Neural cell (in vitro differentiated cells): ENCODE measurements at regions not wholly inside any gene's neighbourhood (a gene's known extent, or its start where the extent isn't known, plus 50 kb on each side); places are given as distances from the start of the nearest gene placed in this dataset.

Experiments
- H2AFZ ChIP-seq: fragments of 200-600, 300-800 bp; sonication (generic), shearing (Covaris generic); 2 replicates; pipeline ENCODE4 v1.6.0; 2014; ENCODE audit warnings: low read depth, mild to moderate bottlenecking, antibody characterized with exemption, low read length, moderate library complexity
- H3F3A ChIP-seq: fragments of 200-600 bp; shearing (Covaris generic); 2 replicates; pipeline ENCODE4 v1.6.1; 2016; ENCODE audit warnings: mild to moderate bottlenecking, moderate library complexity, mixed read lengths, antibody characterized with exemption, low read length; ENCODE audit not compliant: insufficient read depth, poor library complexity, severe bottlenecking
- H3K27ac ChIP-seq: fragments of 200-600, 300-800 bp; sonication (generic), shearing (Covaris generic); 2 replicates; pipeline ENCODE4 v1.5.1; 2014; ENCODE audit warnings: mild to moderate bottlenecking, low read length, moderate library complexity
- H3K27me3 ChIP-seq: fragments of 300-800, 200-600 bp; sonication (generic), shearing (Covaris generic); 2 replicates; pipeline ENCODE4 v1.6.0; 2014; ENCODE audit warnings: mild to moderate bottlenecking, low read depth, low read length, moderate library complexity; ENCODE audit not compliant: insufficient read depth
- H3K36me3 ChIP-seq: fragments of 300-800, 200-600 bp; sonication (generic), shearing (Covaris generic); 2 replicates; pipeline ENCODE4 v1.5.1; 2014; ENCODE audit warnings: mild to moderate bottlenecking, antibody characterized with exemption, low read length, moderate library complexity; ENCODE audit not compliant: insufficient read depth
- H3K4me2 ChIP-seq: fragments of 300-800, 200-600 bp; sonication (generic), shearing (Covaris generic); 2 replicates; pipeline ENCODE4 v1.6.0; 2014; ENCODE audit warnings: mild to moderate bottlenecking, low read length
- H3K4me3 ChIP-seq: fragments of 300-800, 200-600 bp; sonication (generic), shearing (Covaris generic); 2 replicates; pipeline ENCODE4 v1.5.1; 2014; ENCODE audit warnings: mild to moderate bottlenecking, low read length, moderate library complexity
- H3K79me2 ChIP-seq: fragments of 200-600 bp; shearing (Covaris generic); replicated peaks from 2 replicates; pipeline ENCODE4 v1.6.0; 2014; ENCODE audit warnings: mild to moderate bottlenecking, low read length, moderate library complexity; ENCODE audit not compliant: insufficient read depth
- H3K9ac ChIP-seq: fragments of 300-800, 200-600 bp; sonication (generic), shearing (Covaris generic); 2 replicates; pipeline ENCODE4 v1.6.1; 2016; ENCODE audit warnings: mild to moderate bottlenecking, low read length, mixed read lengths
- H3K9me2 ChIP-seq: fragments of 200-600 bp; shearing (Covaris generic); 2 replicates; pipeline ENCODE4 v1.6.1; 2016; ENCODE audit warnings: mild to moderate bottlenecking, low read length, mixed read lengths; ENCODE audit not compliant: insufficient read depth
- H3K9me3 ChIP-seq: fragments of 200-600, 300-800 bp; sonication (generic), shearing (Covaris generic); 2 replicates; pipeline ENCODE4 v1.6.1; 2016; ENCODE audit warnings: mild to moderate bottlenecking, mixed run types, low read length, moderate library complexity, mixed read lengths
- H4K20me1 ChIP-seq: fragments of 200-600 bp; shearing (Covaris generic); 2 replicates; pipeline ENCODE4 v1.6.1; 2016; ENCODE audit warnings: mild to moderate bottlenecking, mixed run types; ENCODE audit not compliant: insufficient read depth
- EP300 ChIP-seq: fragments of 450-650 bp; conservative IDR thresholded peaks from 2 replicates; pipeline ENCODE4 v1.6.1; 2014; ENCODE audit warnings: antibody characterized with exemption, mild to moderate bottlenecking, moderate library complexity; ENCODE audit not compliant: poor library complexity, severe bottlenecking
- EZH2 ChIP-seq: fragments of 200-600, 300-800 bp; shearing (Covaris generic), sonication (generic); IDR thresholded peaks from 2 replicates; pipeline ENCODE4 v1.6.1; 2014; ENCODE audit warnings: antibody characterized with exemption, low read length, borderline replicate concordance, mild to moderate bottlenecking; ENCODE audit not compliant: insufficient read depth, poor library complexity, severe bottlenecking
- MXI1 ChIP-seq: fragments of 450-650 bp; conservative IDR thresholded peaks from 2 replicates; pipeline ENCODE4 v1.6.1; 2014; ENCODE audit warnings: antibody characterized with exemption, mild to moderate bottlenecking; ENCODE audit not compliant: poor library complexity, severe bottlenecking
- POLR2AphosphoS5 ChIP-seq: IDR thresholded peaks from 2 replicates; pipeline ENCODE4 v1.6.1; 2012
- RAD21 ChIP-seq: fragments of 450-650 bp; conservative IDR thresholded peaks from 2 replicates; pipeline ENCODE4 v1.6.1; 2014; ENCODE audit warnings: antibody characterized with exemption, mild to moderate bottlenecking, moderate library complexity
- SMC3 ChIP-seq: fragments of 450-650 bp; conservative IDR thresholded peaks from 2 replicates; pipeline ENCODE4 v1.6.1; 2014; ENCODE audit warnings: antibody characterized with exemption, mild to moderate bottlenecking, moderate library complexity; ENCODE audit not compliant: poor library complexity
- TAF1 ChIP-seq: IDR thresholded peaks from 2 replicates; pipeline ENCODE4 v1.6.1; 2012; ENCODE audit warnings: low read depth
- TF ChIP-seq, protein P1 (sequence below): IDR thresholded peaks from 2 replicates; pipeline ENCODE4 v1.6.1; 2012; ENCODE audit warnings: borderline replicate concordance
- TF ChIP-seq, protein P2 (sequence below): fragments of 450-650 bp; IDR thresholded peaks from 2 replicates; pipeline ENCODE4 v1.5.1; 2014; ENCODE audit warnings: antibody characterized with exemption, mild to moderate bottlenecking, moderate library complexity; ENCODE audit not compliant: poor library complexity, severe bottlenecking

DNA sequence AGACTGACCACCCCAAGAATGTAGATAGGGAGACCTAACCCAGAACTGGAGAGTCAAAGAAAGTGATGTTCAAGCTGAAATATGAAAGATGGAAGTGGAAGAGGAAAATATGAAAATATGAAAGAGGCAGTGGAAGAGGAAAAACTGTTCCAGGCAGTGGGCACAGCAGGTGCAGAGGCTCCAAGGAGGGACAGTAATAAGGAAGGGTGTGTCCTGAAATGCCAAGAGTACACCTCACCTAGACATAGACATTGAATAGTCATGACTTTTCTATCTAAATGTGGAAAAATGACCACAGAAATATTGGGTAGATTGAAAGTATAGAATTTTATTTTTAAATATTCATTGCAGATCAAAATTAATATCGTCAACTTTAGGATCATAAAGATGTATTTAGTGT, 161.7 kb upstream of the USP24 start:
- Histone ChIP-seq H3K9ac (no peak overlapping the region), H3K4me3 (no peak overlapping the region), H3K9me3 (no peaks in the 10 kb centered on the region), H3K9me2 (no peaks in the 10 kb centered on the region), H3K79me2 (no peaks in the 10 kb centered on the region), H3K4me2 (no peak overlapping the region), H3K36me3 (no peaks in the 10 kb centered on the region), H2AFZ (no peak overlapping the region), H4K20me1 (no peaks in the 10 kb centered on the region), H3F3A (no peaks in the 10 kb centered on the region), H3K27me3 (no peaks in the 10 kb centered on the region), H3K27ac (no peak overlapping the region)
- TF ChIP-seq POLR2AphosphoS5 (no peak), MXI1 (no peak), RAD21 (no peak), SMC3 (no peak), TAF1 (no peak), EZH2 (no peak), EP300 (no peak)
- TF ChIP-seq, protein P1, sequence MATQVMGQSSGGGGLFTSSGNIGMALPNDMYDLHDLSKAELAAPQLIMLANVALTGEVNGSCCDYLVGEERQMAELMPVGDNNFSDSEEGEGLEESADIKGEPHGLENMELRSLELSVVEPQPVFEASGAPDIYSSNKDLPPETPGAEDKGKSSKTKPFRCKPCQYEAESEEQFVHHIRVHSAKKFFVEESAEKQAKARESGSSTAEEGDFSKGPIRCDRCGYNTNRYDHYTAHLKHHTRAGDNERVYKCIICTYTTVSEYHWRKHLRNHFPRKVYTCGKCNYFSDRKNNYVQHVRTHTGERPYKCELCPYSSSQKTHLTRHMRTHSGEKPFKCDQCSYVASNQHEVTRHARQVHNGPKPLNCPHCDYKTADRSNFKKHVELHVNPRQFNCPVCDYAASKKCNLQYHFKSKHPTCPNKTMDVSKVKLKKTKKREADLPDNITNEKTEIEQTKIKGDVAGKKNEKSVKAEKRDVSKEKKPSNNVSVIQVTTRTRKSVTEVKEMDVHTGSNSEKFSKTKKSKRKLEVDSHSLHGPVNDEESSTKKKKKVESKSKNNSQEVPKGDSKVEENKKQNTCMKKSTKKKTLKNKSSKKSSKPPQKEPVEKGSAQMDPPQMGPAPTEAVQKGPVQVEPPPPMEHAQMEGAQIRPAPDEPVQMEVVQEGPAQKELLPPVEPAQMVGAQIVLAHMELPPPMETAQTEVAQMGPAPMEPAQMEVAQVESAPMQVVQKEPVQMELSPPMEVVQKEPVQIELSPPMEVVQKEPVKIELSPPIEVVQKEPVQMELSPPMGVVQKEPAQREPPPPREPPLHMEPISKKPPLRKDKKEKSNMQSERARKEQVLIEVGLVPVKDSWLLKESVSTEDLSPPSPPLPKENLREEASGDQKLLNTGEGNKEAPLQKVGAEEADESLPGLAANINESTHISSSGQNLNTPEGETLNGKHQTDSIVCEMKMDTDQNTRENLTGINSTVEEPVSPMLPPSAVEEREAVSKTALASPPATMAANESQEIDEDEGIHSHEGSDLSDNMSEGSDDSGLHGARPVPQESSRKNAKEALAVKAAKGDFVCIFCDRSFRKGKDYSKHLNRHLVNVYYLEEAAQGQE, result no peak
- TF ChIP-seq, protein P2, sequence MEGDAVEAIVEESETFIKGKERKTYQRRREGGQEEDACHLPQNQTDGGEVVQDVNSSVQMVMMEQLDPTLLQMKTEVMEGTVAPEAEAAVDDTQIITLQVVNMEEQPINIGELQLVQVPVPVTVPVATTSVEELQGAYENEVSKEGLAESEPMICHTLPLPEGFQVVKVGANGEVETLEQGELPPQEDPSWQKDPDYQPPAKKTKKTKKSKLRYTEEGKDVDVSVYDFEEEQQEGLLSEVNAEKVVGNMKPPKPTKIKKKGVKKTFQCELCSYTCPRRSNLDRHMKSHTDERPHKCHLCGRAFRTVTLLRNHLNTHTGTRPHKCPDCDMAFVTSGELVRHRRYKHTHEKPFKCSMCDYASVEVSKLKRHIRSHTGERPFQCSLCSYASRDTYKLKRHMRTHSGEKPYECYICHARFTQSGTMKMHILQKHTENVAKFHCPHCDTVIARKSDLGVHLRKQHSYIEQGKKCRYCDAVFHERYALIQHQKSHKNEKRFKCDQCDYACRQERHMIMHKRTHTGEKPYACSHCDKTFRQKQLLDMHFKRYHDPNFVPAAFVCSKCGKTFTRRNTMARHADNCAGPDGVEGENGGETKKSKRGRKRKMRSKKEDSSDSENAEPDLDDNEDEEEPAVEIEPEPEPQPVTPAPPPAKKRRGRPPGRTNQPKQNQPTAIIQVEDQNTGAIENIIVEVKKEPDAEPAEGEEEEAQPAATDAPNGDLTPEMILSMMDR, result no peak

DNA sequence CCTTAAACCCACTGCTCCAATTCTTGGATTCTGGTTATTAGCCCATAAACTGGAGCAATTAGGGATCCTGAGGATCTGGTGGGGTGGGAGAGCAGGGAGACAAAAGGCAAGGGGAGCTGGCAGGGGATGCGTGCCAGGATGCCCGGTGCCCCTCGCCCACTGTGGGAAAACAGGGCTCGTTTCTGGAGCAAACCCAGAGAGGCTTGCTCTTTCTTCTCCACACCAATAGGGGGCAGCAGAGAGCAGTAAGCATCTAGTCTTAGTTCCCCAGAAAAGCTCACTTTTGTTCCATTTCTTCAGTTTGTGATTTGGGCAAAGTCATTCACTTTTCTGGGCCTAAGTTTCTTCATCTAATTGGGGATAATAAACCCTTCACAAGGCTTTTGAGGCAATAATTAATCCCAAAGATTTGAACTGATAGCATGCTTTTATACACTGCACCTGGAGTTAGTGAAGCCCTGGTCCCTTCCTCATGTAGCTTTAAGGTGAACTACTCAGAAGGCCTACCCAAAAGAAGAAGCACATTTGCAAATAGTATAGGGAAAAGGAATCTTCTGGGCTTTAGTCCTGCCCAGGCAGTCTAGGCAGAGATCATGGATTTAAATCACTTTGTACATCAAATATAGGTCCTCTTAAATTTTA, 160.6 kb upstream of the USP24 start:
- Histone ChIP-seq H3F3A (no peaks in the 10 kb centered on the region), H2AFZ (no peak overlapping the region), H3K9me2 (no peaks in the 10 kb centered on the region), H3K9ac (no peak overlapping the region), H3K4me2 (no peak overlapping the region), H4K20me1 (no peaks in the 10 kb centered on the region), H3K9me3 (no peaks in the 10 kb centered on the region), H3K79me2 (no peaks in the 10 kb centered on the region), H3K4me3 (no peak overlapping the region), H3K27ac (no peak overlapping the region), H3K36me3 (no peaks in the 10 kb centered on the region), H3K27me3 (no peaks in the 10 kb centered on the region)
- TF ChIP-seq SMC3 (peak; percentile 69), TAF1 (no peak), POLR2AphosphoS5 (no peak), EP300 (no peak), RAD21 (peak; percentile 66)
- TF ChIP-seq, protein P2, result peak; percentile 74
